Stimulated activated CD4-positive, alpha-beta T cell treated with anti-CD3 and anti-CD28 coated beads, TNF-alpha, amount 100 ng/mL, for 24 hours (primary cell): ENCODE measurements at regions not wholly inside any gene's neighbourhood (a gene's known extent, or its start where the extent isn't known, plus 50 kb on each side); places are given as distances from the start of the nearest gene placed in this dataset.
"Not testable (repeated sequence)": the region's sequence is repeated elsewhere in the genome, so short reads cannot be mapped to it uniquely, and the experiment has no call there.

Experiments
- DNase-seq, 3 experiments: peaks; one replicate each; pipeline ENCODE4 v3.0.0-alpha.2; 2020; ENCODE audit warnings: low read depth in 3 of 3

- no peak for DNase-seq
These were observed 205.2 kb upstream of the WSCD1 start for GRCh38 chr17:5864741-5865657.

GRCh38 chr17:5866978-5867377 is 203.2 kb upstream of the WSCD1 start:
- no peak for DNase-seq

DNA sequence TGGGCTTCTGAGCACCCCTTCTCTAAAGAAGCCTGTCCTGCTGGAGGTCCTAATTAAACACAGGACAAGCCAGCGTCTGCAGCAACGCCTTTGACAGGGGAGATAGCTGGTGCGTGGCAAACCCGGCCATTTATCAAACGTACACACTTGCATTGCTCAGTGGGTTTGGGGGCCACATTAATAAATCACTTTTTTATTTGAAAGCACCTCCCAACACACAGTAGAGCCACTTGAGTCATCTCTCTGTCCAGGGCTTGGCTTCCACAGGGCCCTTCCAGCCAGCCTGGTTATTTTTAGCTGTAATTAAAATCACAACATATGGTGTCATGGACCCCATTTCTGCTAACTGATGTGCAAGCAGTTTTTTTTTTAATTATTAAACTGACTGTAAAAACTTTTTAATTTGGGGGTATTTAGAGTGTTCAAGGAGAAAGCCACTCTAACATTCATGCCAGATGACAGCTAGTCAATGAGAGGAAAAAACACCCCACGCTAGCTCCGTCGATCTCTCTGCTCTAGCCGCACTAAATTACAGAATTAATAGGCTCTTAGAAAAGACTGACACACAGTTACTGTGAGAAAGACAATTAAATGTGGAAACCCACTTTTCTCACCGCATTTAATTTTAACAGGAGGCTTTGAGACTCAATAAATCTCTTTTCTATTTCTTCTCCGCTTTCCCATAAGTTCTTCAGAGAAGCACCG is 201.0 kb upstream of the WSCD1 start:
- DNase-seq: no peak

- DNase-seq: no peak
These were observed 199.8 kb upstream of the WSCD1 start for GRCh38 chr17:5870231-5870953.

DNA sequence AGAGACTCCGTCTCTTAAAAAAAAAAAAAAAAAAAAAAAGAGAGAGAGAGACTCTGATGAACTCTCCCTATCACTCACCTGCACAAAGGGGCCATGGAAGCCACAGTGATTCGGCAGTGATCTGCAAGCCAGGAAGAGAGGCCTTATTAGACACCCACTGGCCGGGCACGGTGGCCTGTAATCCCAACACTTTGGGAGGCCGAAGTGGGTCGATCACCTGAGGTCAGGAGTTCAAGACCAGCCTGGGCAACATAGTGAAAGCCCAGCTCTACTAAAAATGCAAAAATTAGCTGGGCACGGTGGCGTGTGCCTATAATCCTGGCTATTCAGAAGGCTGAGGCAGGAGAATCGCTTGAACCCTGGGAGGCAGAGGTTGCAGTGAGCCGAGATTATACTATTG is 198.5 kb upstream of the WSCD1 start:
- DNase-seq: no peak

GRCh38 chr17:5872831-5873230 is 197.3 kb upstream of the WSCD1 start:
- no peak for DNase-seq

DNA sequence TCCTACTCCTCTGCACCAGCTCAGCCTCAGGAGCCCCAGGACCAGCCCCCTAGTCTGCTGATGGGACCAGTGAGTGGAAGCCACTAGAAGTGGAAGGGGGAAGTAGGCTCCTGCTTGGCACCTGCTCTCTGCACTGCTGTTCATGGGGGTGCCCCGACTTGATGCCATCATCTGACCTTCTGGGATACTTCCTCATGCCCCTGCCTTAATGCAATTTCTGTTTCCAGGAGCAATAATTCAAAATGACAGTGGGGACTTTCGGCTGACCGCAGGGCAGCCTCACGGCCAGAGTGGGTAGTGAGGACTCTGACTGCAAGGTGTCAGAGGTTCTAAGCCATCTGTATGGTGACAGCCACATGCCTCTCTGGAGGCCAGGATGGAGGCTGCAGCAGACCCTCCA is 196.4 kb upstream of the WSCD1 start:
- DNase-seq: no peak

DNA sequence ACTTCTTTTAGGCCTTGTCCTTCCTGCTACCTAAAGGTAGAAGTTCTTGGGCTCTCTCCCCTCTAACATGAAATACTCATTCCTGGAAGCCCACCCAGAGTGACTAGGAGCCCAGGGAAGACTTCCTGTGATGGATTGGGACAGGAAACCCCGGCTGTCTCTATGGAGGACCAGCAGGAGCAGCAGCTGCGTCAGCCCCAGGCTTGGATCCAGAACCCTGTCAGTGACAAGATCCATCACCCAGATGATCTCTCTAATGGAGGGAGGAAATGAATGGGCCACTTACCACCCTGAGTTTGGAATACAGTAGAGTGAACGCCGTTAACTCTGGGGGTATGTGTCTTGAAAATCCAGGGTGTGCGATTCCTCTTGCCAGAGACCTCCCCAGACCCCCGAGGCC is 195.7 kb upstream of the WSCD1 start:
- no peak for DNase-seq

DNA sequence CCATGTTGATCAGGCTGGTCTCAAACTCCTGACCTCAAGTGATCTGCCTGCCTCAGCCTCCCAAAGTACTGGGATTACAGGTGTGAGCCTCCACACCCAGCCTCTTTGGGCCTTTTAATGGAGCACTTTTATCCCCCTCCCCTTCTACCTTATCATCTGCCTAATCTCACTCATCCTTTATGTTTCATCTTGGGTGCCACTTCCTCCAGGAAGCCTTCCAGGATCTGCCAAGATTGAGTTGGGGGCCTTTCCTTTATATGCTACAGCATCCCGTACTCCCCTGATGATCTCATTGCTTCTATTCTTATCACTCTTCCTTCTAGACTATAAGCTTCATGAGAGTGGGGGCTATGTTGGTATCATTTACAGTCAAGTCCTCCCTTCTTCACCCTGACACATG is 192.8 kb upstream of the WSCD1 start:
- DNase-seq: no peak

DNA sequence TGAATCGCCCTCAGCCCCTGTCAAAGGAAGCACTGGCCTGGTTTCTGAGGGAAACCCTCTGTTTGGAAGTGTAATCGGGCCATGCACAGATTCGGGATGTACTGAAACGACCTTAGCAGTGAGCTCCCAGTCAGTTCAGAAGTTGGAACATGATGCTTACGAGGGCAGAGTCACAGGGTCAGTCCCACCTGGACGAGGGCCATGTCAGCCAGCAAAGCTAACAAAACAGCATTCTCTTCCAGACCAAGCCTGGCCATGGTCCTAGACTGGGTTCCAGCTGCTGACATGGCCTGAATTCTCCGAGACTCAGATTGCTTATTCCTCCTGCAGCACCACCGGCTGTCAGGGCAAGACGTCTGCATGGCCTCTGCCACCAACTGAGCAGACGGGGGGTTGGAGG is 192.2 kb upstream of the WSCD1 start:
- no peak for DNase-seq

GRCh38 chr17:5881849-5882248 is 188.3 kb upstream of the WSCD1 start:
- no peak for DNase-seq

DNA sequence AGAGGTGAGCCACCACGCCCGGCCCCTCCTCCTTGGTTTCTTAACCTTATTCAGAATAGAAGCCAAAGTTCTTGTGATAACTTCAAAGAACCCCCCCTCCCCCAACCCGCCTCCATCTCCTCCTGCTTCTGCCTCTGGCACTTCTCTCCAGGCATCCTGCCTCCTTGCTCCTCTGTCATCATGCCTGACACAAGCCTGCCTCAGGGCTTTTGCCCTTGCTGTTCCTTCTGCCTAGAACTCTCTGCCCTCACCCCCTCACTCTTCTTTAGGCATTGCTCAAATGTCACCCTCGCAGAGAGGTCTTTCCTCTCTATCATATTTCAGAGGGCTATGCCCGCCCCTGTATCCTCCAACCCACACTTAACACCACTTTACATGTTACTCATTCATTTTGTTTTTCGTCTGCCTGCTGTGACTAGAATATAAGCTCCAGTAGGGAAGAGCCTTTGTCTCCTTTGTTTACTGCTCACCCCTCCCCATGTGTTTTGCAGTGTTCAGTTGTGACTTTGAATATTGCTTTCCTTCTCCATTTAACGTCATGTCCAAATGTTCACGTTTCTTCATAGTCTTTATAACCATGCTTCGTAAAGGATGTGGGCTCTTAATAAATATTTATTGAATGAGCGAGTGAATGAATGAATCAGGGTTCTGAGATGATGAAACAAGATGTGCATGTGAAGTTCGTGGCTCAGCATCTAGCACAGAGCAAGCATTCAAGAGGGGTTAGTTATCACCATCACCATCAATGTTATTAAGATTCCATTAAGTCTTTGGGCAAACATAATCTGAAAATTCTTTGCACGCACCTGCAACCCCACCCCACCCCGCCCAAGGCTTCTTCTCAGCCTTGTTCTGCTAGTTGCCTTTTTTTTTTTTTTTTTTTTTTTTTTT is 186.2 kb upstream of the WSCD1 start:
- DNase-seq: no peak

DNA sequence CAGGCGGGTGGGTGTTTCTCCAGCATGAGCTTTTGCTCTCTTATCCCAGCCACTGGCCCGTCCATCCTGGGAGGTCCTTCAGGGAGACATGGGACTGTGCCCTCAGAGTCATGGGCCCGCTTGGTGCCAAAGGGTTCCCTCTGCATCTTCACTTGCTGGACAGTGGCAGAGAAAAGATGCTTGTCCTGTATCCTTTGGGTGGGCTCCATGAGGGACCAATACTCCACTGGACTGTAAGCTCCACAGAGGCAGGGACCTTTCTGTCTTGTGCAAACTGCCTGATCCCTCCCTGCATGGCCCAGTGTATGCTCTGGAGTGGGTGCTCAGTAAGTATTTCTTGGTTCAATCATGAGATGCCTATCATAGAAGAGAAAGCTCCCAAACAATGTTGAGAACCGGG is 184.8 kb upstream of the WSCD1 start:
- DNase-seq: no peak

GRCh38 chr17:5888811-5889210 is 181.4 kb upstream of the WSCD1 start:
- no peak for DNase-seq

- DNase-seq: no peak
These were observed 177.1 kb upstream of the WSCD1 start for GRCh38 chr17:5892921-5893675.

GRCh38 chr17:5893741-5894140 is 176.4 kb upstream of the WSCD1 start:
- no peak for DNase-seq

DNA sequence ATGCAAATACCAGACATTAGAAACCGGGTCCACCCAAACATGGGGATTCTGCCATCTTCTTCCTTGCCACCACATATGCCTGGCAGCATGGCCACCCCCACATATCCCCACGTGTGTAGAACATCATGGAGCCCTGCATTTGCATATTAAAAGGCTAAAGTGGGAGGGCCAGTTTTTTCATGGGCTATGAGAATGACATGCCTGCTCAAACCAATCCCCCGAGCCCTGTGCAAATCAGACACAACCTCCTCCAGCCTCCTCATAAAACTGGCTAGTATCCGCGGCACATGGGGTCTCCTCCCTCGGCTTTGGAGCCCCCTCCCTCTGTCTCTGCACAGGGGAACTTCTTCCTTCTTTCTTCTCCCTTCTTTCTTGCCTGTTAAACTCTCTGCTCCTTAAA is 174.9 kb upstream of the WSCD1 start:
- no peak for DNase-seq

DNA sequence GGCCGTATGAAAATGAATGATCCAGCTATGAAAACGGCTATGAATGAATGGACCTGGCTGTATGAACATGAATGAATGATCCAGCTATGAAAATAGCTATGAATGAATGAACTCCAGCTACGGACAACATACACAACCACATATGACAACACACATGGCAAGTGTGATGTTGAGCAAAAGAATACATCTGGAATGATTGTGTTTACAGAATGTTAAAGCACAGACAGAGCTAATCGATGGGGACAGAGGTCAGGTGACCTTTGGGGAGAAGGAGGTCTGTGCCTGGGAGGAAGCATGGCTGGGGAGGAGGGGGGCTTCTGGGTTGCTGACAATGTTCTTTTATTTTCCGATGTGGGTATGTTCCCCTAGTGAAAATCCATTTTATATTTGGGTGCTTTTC is 174.0 kb upstream of the WSCD1 start:
- no peak for DNase-seq

- DNase-seq: no peak
These were observed 172.8 kb upstream of the WSCD1 start for GRCh38 chr17:5897275-5897911.

DNA sequence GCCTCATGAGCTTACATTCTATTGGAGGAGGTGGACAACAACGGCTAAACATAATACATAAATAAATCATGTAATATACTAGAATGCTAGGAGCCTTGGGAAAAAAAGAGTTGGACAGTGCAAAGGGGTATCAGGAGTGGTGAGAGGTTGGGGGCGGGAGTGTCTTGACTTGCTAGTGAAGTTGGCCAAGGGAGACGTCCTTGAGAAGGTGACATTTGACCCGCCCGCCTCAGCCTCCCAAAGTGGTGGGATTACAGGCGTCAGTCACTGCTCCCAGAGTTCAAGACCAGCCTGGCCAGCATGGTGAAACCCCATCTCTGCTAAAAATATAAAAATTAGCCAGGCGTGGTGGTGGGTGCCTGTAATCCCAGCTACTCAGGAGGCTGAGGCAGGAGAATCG is 172.2 kb upstream of the WSCD1 start:
- DNase-seq: not testable (repeated sequence)
